ENCODE measurements at regions not wholly inside any gene's neighbourhood (a gene's known extent, or its start where the extent isn't known, plus 50 kb on each side); places are given as distances from the start of the nearest gene placed in this dataset.

DNA sequence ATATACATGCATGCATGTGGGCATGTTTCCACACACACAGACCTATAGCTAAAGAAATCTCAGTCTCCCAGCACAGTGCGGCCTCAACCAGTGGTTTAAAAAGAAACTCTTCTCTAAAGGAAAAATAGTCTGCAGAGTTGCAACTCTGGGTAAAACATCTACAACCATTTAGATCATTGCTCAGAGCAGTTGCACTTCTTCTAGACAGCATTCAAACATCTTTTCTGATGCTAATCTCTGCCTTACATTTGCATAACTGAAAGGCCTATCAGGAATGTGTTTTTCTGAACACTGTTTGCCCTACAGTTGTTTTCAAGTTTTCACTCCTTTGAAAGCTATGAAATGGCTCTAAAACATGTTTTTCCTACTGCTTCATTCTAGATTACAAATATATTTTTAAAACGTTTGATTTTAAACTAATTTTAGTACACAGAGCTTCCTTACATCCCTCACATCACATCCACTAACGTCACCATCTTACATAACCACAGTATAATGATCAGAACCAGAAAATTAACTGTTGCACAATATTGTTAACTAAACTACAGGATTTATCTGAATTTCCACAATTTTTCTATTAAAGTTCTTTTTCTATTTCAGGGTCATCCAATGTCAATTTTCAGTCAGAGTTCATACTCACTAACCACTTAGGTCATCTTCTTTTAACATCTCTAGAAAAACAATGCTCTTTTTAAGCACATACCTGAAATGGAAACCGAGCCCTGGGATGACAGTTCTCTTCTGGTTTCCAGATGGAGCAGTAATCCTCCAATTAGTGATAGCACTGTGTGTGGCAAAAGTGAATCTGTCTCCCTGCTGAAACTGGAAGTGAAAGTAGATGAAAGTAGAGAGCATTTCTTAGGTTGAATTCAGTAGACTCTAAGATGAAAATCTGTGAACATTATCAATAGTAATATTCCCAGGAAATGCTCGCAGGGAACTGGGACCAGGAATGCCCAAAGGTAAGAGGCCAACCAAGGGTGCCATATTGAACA lies 501.6 kb upstream of the GCFC2 start:
- TF ChIP-seq, protein P1, sequence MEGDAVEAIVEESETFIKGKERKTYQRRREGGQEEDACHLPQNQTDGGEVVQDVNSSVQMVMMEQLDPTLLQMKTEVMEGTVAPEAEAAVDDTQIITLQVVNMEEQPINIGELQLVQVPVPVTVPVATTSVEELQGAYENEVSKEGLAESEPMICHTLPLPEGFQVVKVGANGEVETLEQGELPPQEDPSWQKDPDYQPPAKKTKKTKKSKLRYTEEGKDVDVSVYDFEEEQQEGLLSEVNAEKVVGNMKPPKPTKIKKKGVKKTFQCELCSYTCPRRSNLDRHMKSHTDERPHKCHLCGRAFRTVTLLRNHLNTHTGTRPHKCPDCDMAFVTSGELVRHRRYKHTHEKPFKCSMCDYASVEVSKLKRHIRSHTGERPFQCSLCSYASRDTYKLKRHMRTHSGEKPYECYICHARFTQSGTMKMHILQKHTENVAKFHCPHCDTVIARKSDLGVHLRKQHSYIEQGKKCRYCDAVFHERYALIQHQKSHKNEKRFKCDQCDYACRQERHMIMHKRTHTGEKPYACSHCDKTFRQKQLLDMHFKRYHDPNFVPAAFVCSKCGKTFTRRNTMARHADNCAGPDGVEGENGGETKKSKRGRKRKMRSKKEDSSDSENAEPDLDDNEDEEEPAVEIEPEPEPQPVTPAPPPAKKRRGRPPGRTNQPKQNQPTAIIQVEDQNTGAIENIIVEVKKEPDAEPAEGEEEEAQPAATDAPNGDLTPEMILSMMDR (IDR thresholded peaks at IDR 0.05; ENCODE audit: low read depth, low read length) = no peak
- Histone ChIP-seq H3K9me3 (ENCODE audit: severe bottlenecking) (no peaks in the 10 kb centered on the region), H3K36me3 (no peaks in the 10 kb centered on the region), H3K4me3 (ENCODE audit: low read depth, low read length) (no peak overlapping the region), H3K27me3 (ENCODE audit: insufficient read depth, low read depth, severe bottlenecking) (no peaks in the 10 kb centered on the region), H3K27ac (no peak overlapping the region)
- DNase-seq = no peak

DNA sequence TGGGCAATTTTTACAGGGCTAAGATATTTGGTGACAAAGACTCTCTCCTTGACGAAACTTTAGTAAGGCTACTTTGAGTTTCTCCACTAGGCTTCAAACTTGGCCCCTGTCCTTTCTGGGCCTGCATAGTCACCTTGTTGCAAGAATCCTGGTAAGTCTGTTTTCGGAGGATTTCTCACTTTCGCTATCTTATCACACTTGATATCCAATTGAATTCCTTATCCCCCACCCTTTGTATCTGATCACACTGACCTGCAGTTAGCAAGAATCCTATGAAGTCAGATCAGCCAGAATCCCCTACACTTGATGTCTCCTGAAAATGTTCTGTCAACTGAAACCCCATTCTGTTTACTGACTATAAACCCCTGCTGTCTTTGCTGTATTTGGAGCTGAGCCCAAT lies 499.8 kb upstream of the GCFC2 start:
- DNase-seq = no peak
- H3K27me3 ChIP-seq (ENCODE audit: insufficient read depth, low read depth, severe bottlenecking) = no peaks in the 10 kb centered on the region
- TF ChIP-seq, protein P1 (IDR thresholded peaks at IDR 0.05; ENCODE audit: low read depth, low read length) = no peak
- H3K27ac ChIP-seq = no peak overlapping the region
- no peak overlapping the region for H3K4me3 ChIP-seq (ENCODE audit: low read depth, low read length)
- no peaks in the 10 kb centered on the region for H3K36me3 ChIP-seq
- no peaks in the 10 kb centered on the region for H3K9me3 ChIP-seq (ENCODE audit: severe bottlenecking)

DNA sequence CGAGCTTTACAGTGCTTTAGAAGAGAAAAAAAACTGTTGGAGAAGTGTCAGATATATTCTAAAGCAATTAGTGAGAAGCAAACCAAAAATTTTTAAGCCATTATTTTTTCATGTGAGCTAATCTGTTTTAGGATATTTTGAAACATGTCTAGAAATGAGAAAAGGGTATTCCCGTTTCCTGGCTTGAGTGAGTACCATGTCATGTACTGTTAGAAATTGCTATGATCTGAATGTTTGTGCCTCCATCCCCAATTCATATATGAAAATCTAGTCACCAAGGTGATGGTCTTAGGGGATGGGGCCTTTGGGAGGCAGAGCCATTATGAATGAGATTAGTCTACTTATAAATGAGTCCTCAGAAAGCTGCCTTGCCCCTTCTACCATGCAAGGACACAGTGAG lies 493.3 kb upstream of the GCFC2 start:
- no peak for DNase-seq
- TF ChIP-seq, protein P1 (IDR thresholded peaks at IDR 0.05; ENCODE audit: low read depth, low read length) = no peak
- Histone ChIP-seq H3K9me3 (ENCODE audit: severe bottlenecking) (no peaks in the 10 kb centered on the region), H3K27me3 (ENCODE audit: insufficient read depth, low read depth, severe bottlenecking) (no peaks in the 10 kb centered on the region), H3K4me3 (ENCODE audit: low read depth, low read length) (no peak overlapping the region), H3K27ac (no peak overlapping the region), H3K36me3 (no peaks in the 10 kb centered on the region)

DNA sequence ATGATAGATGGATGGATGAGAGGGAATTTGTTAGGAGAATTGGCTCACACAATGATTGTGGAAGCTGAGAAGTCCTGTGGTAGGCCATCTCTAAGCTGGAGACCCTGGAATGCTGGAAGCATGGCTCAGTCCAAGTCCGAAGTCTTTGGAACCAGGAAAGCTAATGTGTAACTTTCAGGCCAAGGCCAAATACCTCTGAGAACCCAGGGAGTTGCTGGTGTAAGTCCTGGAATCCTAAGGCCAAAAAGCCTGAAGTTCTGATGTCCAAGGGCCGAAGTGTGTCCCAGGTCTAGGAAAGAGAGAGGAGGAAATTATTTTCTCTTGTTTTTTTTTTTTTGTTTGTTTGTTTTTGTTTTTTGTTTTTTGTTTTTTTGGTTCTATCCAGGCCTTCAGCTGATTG lies 492.2 kb upstream of the GCFC2 start:
- TF ChIP-seq, protein P1 (IDR thresholded peaks at IDR 0.05; ENCODE audit: low read depth, low read length) = no peak
- Histone ChIP-seq H3K36me3 (no peaks in the 10 kb centered on the region), H3K27ac (no peak overlapping the region), H3K4me3 (ENCODE audit: low read depth, low read length) (no peak overlapping the region), H3K9me3 (ENCODE audit: severe bottlenecking) (no peaks in the 10 kb centered on the region), H3K27me3 (ENCODE audit: insufficient read depth, low read depth, severe bottlenecking) (no peaks in the 10 kb centered on the region)
- no peak for DNase-seq

DNA sequence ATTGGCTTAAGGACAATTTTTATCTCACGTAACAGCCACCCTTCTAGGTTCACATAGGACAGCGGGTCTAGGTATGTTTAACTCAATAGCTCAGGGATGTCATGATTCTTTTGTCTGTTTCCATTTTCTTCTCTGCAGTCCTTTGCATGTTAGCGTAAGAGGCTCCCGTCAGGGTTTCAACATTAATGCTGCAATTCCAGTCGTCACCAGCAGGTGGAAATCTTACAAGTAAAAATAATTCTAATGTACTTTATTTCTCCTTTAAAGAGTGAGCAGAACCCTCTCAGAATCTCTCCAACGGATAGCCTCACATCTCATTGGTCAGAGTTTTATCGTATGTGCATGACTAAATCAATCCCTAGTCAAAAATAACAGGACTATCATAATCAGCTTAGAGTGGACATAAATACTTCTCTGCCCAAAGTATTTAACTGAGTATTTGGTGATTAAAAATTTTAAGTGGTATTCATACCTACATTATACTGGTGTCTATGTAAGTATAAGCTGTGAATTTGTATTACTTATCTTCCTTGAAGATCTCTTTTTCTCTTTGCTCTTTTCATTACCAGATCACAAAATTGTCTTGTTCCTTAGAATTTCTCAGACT lies 487.2 kb upstream of the GCFC2 start:
- Histone ChIP-seq H3K27ac (no peak overlapping the region), H3K27me3 (ENCODE audit: insufficient read depth, low read depth, severe bottlenecking) (no peaks in the 10 kb centered on the region), H3K4me3 (ENCODE audit: low read depth, low read length) (no peak overlapping the region), H3K36me3 (no peaks in the 10 kb centered on the region), H3K9me3 (ENCODE audit: severe bottlenecking) (no peaks in the 10 kb centered on the region)
- DNase-seq = peak; percentile 80
- TF ChIP-seq, protein P1 (IDR thresholded peaks at IDR 0.05; ENCODE audit: low read depth, low read length) = peak; percentile 49
